ENCODE measurements at regions not wholly inside any gene's neighbourhood (a gene's known extent, or its start where the extent isn't known, plus 50 kb on each side); places are given as distances from the start of the nearest gene placed in this dataset.

GRCh38 chr11:109765709-109766311 is 327.4 kb upstream of the ZC3H12C start:
- Histone ChIP-seq H3K4me1 (no peaks in the 10 kb centered on the region), H3K4me3 (no peak overlapping the region), H3K36me3 (no peaks in the 10 kb centered on the region), H3K27ac (no peak overlapping the region), H3K9me3 (no peaks in the 10 kb centered on the region), H3K27me3 (no peaks in the 10 kb centered on the region)
- in situ Hi-C loops (cut with MboI; ENCODE audit: low pct_ligation_motif_present in 1 of 4, low pct_unique_long_range_greater_than_20kb in 1 of 4, low sequenced_read_pairs in 3 of 4) (no loop called here), intact Hi-C loops (cut with DNase I; ENCODE audit: low total_unique reads) (no loop called here)
- WGBS, 2 donors (ENCODE audit: low coverage in 1 of 2) = 88 to 95% methylated on average over 2 to 5 of the region's 5 CpGs
- no peak for DNase-seq
- TF ChIP-seq POLR2AphosphoS5 (IDR thresholded peaks at IDR 0.05) = no peak
- TF ChIP-seq CTCF (IDR thresholded peaks at IDR 0.05) = no peak
- no peak for TF ChIP-seq POLR2A (IDR thresholded peaks at IDR 0.05)
- TF ChIP-seq EP300 (IDR thresholded peaks at IDR 0.05; ENCODE audit: low read depth) = no peak

GRCh38 chr11:109769858-109770257 is 323.3 kb upstream of the ZC3H12C start:
- no peak for DNase-seq

GRCh38 chr11:109770323-109770722 is 322.9 kb upstream of the ZC3H12C start:
- H3K4me3 ChIP-seq = no peak overlapping the region
- in situ Hi-C loops (cut with MboI; ENCODE audit: low pct_ligation_motif_present in 1 of 4, low pct_unique_long_range_greater_than_20kb in 1 of 4, low sequenced_read_pairs in 3 of 4) (no loop called here), intact Hi-C loops (cut with DNase I; ENCODE audit: low total_unique reads) (no loop called here)
- H3K27ac ChIP-seq = no peak overlapping the region
- H3K4me1 ChIP-seq = no peaks in the 10 kb centered on the region
- H3K27me3 ChIP-seq = no peaks in the 10 kb centered on the region
- no peak for DNase-seq
- no peaks in the 10 kb centered on the region for H3K9me3 ChIP-seq
- no peak for TF ChIP-seq CTCF (IDR thresholded peaks at IDR 0.05)
- no peak for TF ChIP-seq POLR2A (IDR thresholded peaks at IDR 0.05)
- TF ChIP-seq EP300 (IDR thresholded peaks at IDR 0.05; ENCODE audit: low read depth) = no peak
- TF ChIP-seq POLR2AphosphoS5 (IDR thresholded peaks at IDR 0.05) = no peak
- no peaks in the 10 kb centered on the region for H3K36me3 ChIP-seq

More at GRCh38 chr11:109769858-109770257, 323.3 kb upstream of the ZC3H12C start:
- H3K4me3 ChIP-seq = no peak overlapping the region
- no peaks in the 10 kb centered on the region for H3K36me3 ChIP-seq
- no peak overlapping the region for H3K27ac ChIP-seq
- no peaks in the 10 kb centered on the region for H3K9me3 ChIP-seq
- WGBS, 2 donors (ENCODE audit: low coverage in 1 of 2) = 63% methylated on average over 4 of the region's 4 CpGs; no CpG with 5 or more reads in 1 of the 2 donors
- no peaks in the 10 kb centered on the region for H3K4me1 ChIP-seq
- intact Hi-C loops (cut with DNase I; ENCODE audit: low total_unique reads) = no loop called here
- in situ Hi-C loops (cut with MboI; ENCODE audit: low pct_ligation_motif_present in 1 of 4, low pct_unique_long_range_greater_than_20kb in 1 of 4, low sequenced_read_pairs in 3 of 4) = no loop called here
- no peaks in the 10 kb centered on the region for H3K27me3 ChIP-seq
- TF ChIP-seq EP300 (IDR thresholded peaks at IDR 0.05; ENCODE audit: low read depth) = no peak
- no peak for TF ChIP-seq POLR2AphosphoS5 (IDR thresholded peaks at IDR 0.05)
- TF ChIP-seq CTCF (IDR thresholded peaks at IDR 0.05) = no peak
- TF ChIP-seq POLR2A (IDR thresholded peaks at IDR 0.05) = no peak

GRCh38 chr11:109772892-109773291 is 320.3 kb upstream of the ZC3H12C start:
- Histone ChIP-seq H3K4me3 (no peak overlapping the region), H3K4me1 (no peaks in the 10 kb centered on the region), H3K36me3 (no peaks in the 10 kb centered on the region), H3K9me3 (no peaks in the 10 kb centered on the region), H3K27ac (no peak overlapping the region), H3K27me3 (no peaks in the 10 kb centered on the region)
- WGBS, 2 donors (ENCODE audit: low coverage in 1 of 2) = 56% methylated on average over 1 of the region's 1 CpG; no CpG with 5 or more reads in 1 of the 2 donors
- TF ChIP-seq POLR2A (IDR thresholded peaks at IDR 0.05) = no peak
- TF ChIP-seq POLR2AphosphoS5 (IDR thresholded peaks at IDR 0.05) = no peak
- no peak for TF ChIP-seq EP300 (IDR thresholded peaks at IDR 0.05; ENCODE audit: low read depth)
- no peak for TF ChIP-seq CTCF (IDR thresholded peaks at IDR 0.05)
- no peak for DNase-seq
- intact Hi-C loops (cut with DNase I; ENCODE audit: low total_unique reads) (no loop called here), in situ Hi-C loops (cut with MboI; ENCODE audit: low pct_ligation_motif_present in 1 of 4, low pct_unique_long_range_greater_than_20kb in 1 of 4, low sequenced_read_pairs in 3 of 4) (no loop called here)
